Uterus (tissue), 2 donors: ENCODE measurements at regions not wholly inside any gene's neighbourhood (a gene's known extent, or its start where the extent isn't known, plus 50 kb on each side); places are given as distances from the start of the nearest gene placed in this dataset.

Experiments used
- CTCF ChIP-seq, 4 experiments: fragments of 200-600 bp in 2 of 4; fragments of 450-650 bp in 2 of 4; sonication (generic) in 2 of 4; IDR thresholded peaks; one replicate each; pipeline ENCODE4 v1.5.1; 2016 to 2019; ENCODE audit warnings: antibody characterized with exemption in 4 of 4, mild to moderate bottlenecking in 2 of 4, moderate library complexity in 1 of 4
- POLR2A ChIP-seq, 2 donors: fragments of 450-650 bp; IDR thresholded peaks; one replicate each; pipeline ENCODE4 v1.6.1; 2016; ENCODE audit warnings: antibody characterized with exemption in 2 of 2, mild to moderate bottlenecking in 1 of 2, moderate library complexity in 1 of 2

DNA sequence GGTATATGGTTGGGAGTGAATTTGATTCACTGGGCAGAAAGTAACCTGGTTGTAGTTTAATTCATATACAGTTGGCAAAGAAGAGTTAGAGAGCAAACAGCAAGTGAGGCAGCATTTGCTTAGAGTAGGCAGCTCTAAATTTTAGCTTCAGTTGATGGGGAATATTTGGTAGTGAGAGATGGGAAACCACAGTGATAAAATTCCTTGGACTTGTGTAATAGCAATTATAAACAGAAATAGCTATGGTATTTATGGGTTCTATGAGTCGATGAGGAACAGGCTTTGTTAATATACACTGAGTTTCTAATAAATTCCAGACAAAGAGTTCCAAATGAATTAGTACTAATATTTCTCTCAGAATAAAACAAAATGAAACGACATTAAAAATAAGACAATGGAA is 894.0 kb downstream of the ROBO2 start:
- TF ChIP-seq CTCF (IDR thresholded peaks at IDR 0.05) (no peak), POLR2A (IDR thresholded peaks at IDR 0.05) (no peak)
